DOHH2 (cell line): ENCODE measurements at regions not wholly inside any gene's neighbourhood (a gene's known extent, or its start where the extent isn't known, plus 50 kb on each side); places are given as distances from the start of the nearest gene placed in this dataset.
A peak's percentile ranks its signal among the peaks of the same experiment; 100 is the strongest.
"Not testable (repeated sequence)": the region's sequence is repeated elsewhere in the genome, so short reads cannot be mapped to it uniquely, and the experiment has no call there.

ENCODE experiments used
- H3F3A ChIP-seq: fragments of 200-600 bp; sonication (generic), shearing (Covaris generic); 2 replicates; pipeline ENCODE4 v1.6.0; 2016; ENCODE audit warnings: antibody characterized with exemption, mild to moderate bottlenecking; ENCODE audit not compliant: control insufficient read depth, insufficient read depth
- H3K27ac ChIP-seq: fragments of 200-600 bp; sonication (generic); 2 replicates; pipeline ENCODE4 v1.5.1; 2014; ENCODE audit warnings: low read depth, mild to moderate bottlenecking, low read length, moderate library complexity
- H3K27me3 ChIP-seq: fragments of 200-600 bp; sonication (generic); 2 replicates; pipeline ENCODE4 v1.6.1; 2014; ENCODE audit warnings: mild to moderate bottlenecking, low read length, mixed read lengths; ENCODE audit not compliant: control insufficient read depth
- H3K36me3 ChIP-seq: fragments of 200-600 bp; sonication (generic); 2 replicates; pipeline ENCODE4 v1.6.1; 2014; ENCODE audit warnings: mild to moderate bottlenecking, low read length, moderate library complexity, mixed read lengths; ENCODE audit not compliant: control insufficient read depth
- H3K4me1 ChIP-seq: fragments of 200-600 bp; sonication (generic); 2 replicates; pipeline ENCODE4 v1.6.1; 2014; ENCODE audit warnings: mild to moderate bottlenecking, low read length, mixed read lengths; ENCODE audit not compliant: control insufficient read depth
- H3K4me2 ChIP-seq: fragments of 200-600 bp; sonication (generic); 2 replicates; pipeline ENCODE4 v1.6.0; 2014; ENCODE audit warnings: mild to moderate bottlenecking, low read length, moderate library complexity
- H3K4me3 ChIP-seq: fragments of 200-600 bp; sonication (generic); 2 replicates; pipeline ENCODE4 v1.5.1; 2014; ENCODE audit warnings: mild to moderate bottlenecking, low read length, mixed read lengths
- H3K79me2 ChIP-seq: fragments of 200-600 bp; sonication (generic); 2 replicates; pipeline ENCODE4 v1.6.1; 2014; ENCODE audit warnings: mild to moderate bottlenecking, low read length, mixed read lengths; ENCODE audit not compliant: control insufficient read depth
- H3K9me2 ChIP-seq: fragments of 200-600 bp; sonication (generic); replicated peaks from 2 replicates; pipeline ENCODE4 v1.6.1; 2014; ENCODE audit warnings: mild to moderate bottlenecking, low read length, mixed read lengths; ENCODE audit not compliant: control insufficient read depth
- H3K9me3 ChIP-seq: fragments of 200-600 bp; sonication (generic); 2 replicates; pipeline ENCODE4 v1.6.1; 2014; ENCODE audit warnings: antibody characterized with exemption, low read length, mixed read lengths; ENCODE audit not compliant: control insufficient read depth, insufficient read depth
- H4K20me1 ChIP-seq: fragments of 200-600 bp; sonication (generic); 2 replicates; pipeline ENCODE4 v1.6.0; 2014; ENCODE audit warnings: low read depth, mild to moderate bottlenecking, antibody characterized with exemption, low read length, moderate library complexity; ENCODE audit not compliant: control insufficient read depth, insufficient read depth
- CTCF ChIP-seq: fragments of 200-600 bp; sonication (generic); IDR thresholded peaks from one replicate; pipeline ENCODE4 v1.5.1; 2014; ENCODE audit warnings: antibody characterized with exemption, mild to moderate bottlenecking, low read depth, low read length; ENCODE audit not compliant: poor library complexity, severe bottlenecking
- EZH2phosphoT487 ChIP-seq: fragments of 200-600 bp; sonication (generic); IDR thresholded peaks from 2 replicates; pipeline ENCODE4 v1.6.1; 2017; ENCODE audit warnings: borderline replicate concordance, mild to moderate bottlenecking, antibody characterized with exemption, low read length, moderate library complexity, mixed read lengths

DNA sequence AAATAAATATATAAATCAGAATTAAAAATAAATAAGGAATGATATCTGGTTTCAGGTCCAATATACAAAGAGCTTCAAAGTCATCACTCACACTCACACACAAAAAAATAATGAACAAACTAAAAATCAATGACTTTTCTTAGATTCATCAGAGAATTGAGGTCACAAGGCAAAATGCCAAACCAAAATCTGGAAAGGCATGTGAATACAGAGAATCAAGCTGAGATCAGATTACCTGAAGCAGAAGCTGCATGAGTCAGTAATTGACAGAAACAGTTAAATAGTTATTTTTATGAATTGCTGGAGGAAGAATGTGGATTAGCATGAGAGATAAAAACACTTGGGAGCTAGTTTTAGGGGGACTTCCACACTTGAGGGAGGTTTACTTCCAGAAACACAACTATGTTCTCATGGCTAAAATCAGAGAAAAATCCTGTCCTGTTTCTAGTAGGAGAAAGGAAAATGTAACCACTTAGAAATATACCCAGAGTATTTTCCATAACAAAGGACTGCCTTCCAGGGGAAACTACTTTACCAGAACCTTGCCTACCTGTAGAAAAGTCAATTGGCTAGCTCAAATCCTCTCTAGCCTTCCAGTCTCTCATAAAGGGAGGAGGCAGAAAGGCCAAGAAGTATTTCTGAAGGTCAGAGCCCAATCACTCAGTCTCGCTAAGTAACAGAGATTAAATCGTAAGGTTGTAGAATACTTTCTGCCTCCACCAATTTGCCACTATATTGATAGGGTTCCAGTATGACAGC lies 536.6 kb upstream of the NR5A2 start:
- H3K27me3 ChIP-seq, result no peaks in the 10 kb centered on the region
- no peak overlapping the region for H3K4me2 ChIP-seq
- H3K4me1 ChIP-seq, result peaks cover 18% of the 10 kb centered on the region
- no peaks in the 10 kb centered on the region for H3K9me2 ChIP-seq
- no peaks in the 10 kb centered on the region for H3K79me2 ChIP-seq
- H3K9me3 ChIP-seq, result peaks cover 18% of the 10 kb centered on the region
- H3K27ac ChIP-seq, result no peak overlapping the region
- H4K20me1 ChIP-seq, result no peaks in the 10 kb centered on the region
- no peaks in the 10 kb centered on the region for H3F3A ChIP-seq
- no peak overlapping the region for H3K4me3 ChIP-seq
- no peak for TF ChIP-seq EZH2phosphoT487
- no peak for TF ChIP-seq CTCF
- H3K36me3 ChIP-seq, result no peaks in the 10 kb centered on the region

GRCh38 chr1:199495432-199495831 lies 532.1 kb upstream of the NR5A2 start:
- no peaks in the 10 kb centered on the region for H3K27me3 ChIP-seq
- H3K79me2 ChIP-seq, result no peaks in the 10 kb centered on the region
- peaks cover 27% of the 10 kb centered on the region for H3K4me1 ChIP-seq
- H3K9me2 ChIP-seq, result no peaks in the 10 kb centered on the region
- no peak overlapping the region for H3K4me3 ChIP-seq
- H3K27ac ChIP-seq, result no peak overlapping the region
- no peaks in the 10 kb centered on the region for H3F3A ChIP-seq
- peaks cover 15% of the 10 kb centered on the region for H3K9me3 ChIP-seq
- no peaks in the 10 kb centered on the region for H3K36me3 ChIP-seq
- TF ChIP-seq CTCF, result no peak
- TF ChIP-seq EZH2phosphoT487, result no peak
- no peaks in the 10 kb centered on the region for H4K20me1 ChIP-seq
- H3K4me2 ChIP-seq, result no peak overlapping the region

GRCh38 chr1:199498802-199499201 lies 528.7 kb upstream of the NR5A2 start:
- Histone ChIP-seq H3K27ac (peak overlapping the region; percentile 42), H3K4me1 (peaks cover 27% of the 10 kb centered on the region), H3K9me3 (peaks cover 11% of the 10 kb centered on the region), H3K4me2 (peak overlapping the region; percentile 48), H3K4me3 (peak overlapping the region; percentile 35; the same call in 1 of the 2 replicates)
- H4K20me1 ChIP-seq, H3F3A ChIP-seq, H3K79me2 ChIP-seq, H3K27me3 ChIP-seq, H3K36me3 ChIP-seq, H3K9me2 ChIP-seq: not testable (repeated sequence)

DNA sequence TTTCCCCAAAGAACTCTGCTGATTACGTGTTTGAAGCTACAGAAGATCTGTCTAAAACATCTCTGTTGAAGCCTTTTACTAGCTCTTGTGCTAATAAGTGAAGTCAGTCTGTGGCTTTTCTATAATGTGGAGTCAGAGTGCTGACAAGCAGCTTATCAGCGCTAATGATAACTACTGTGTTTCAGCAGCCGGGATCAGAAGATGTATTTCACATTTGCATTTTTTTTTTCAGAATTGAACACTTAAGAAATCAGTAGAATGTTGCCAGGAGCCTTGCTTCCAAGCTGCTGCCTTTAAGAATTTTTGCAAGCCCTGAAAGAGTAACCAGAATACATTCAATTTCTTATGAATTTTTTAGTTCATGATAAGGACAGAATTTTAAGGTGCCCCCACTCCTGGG lies 519.4 kb upstream of the NR5A2 start:
- TF ChIP-seq CTCF, result no peak
- no peak for TF ChIP-seq EZH2phosphoT487
- H3K9me3 ChIP-seq, result no peaks in the 10 kb centered on the region
- H3K4me3 ChIP-seq, result no peak overlapping the region
- no peaks in the 10 kb centered on the region for H3K36me3 ChIP-seq
- H3K9me2 ChIP-seq, result no peaks in the 10 kb centered on the region; the same call in 1 of the 2 replicates
- H3K4me2 ChIP-seq, result no peak overlapping the region
- H3K79me2 ChIP-seq, result no peaks in the 10 kb centered on the region
- H3K27ac ChIP-seq, result no peak overlapping the region
- H3K27me3 ChIP-seq, result no peaks in the 10 kb centered on the region
- no peaks in the 10 kb centered on the region for H3F3A ChIP-seq
- no peaks in the 10 kb centered on the region for H4K20me1 ChIP-seq
- H3K4me1 ChIP-seq, result peaks cover 23% of the 10 kb centered on the region
